H1 (cell line): ENCODE measurements at regions not wholly inside any gene's neighbourhood (a gene's known extent, or its start where the extent isn't known, plus 50 kb on each side); places are given as distances from the start of the nearest gene placed in this dataset.

Source experiments
- CTCF ChIA-PET: fragments of 300-600 bp; sonication (Branson Sonifier 250); formaldehyde crosslinking; loops from one replicate; lab custom pipeline; 2021; ENCODE audit not compliant: partially characterized antibody; lab: Charles Lee
- POLR2A ChIA-PET: fragments of 300-600 bp; sonication (Branson Sonifier 250); formaldehyde crosslinking; loops from one replicate; lab custom pipeline; 2021; ENCODE audit warnings: inconsistent platforms; ENCODE audit not compliant: partially characterized antibody; lab: Charles Lee
- DNase-seq, 2 experiments: peaks; one replicate each; pipeline versions ENCODE4 v3.0.0 to v3.0.0-alpha.2; 2010 to 2022; ENCODE audit warnings: low spot score in 2 of 2, low read depth in 1 of 2, mixed read lengths in 1 of 2
- FAIRE-seq: peaks from 2 replicates; lab custom pipeline; 2011; peaks lifted over from hg19 to GRCh38; lab: Jason Lieb, UNC
- H2AFZ ChIP-seq: 2 replicates; pipeline ENCODE4 v1.8.1; 2012; ENCODE audit warnings: low read length, inconsistent platforms
- H2AK5ac ChIP-seq: 2 replicates; pipeline ENCODE4 v1.6.1; 2013; ENCODE audit warnings: low read depth, low read length
- H2BK120ac ChIP-seq: replicated peaks from 2 replicates; pipeline ENCODE3; 2013; ENCODE audit warnings: low read depth, low read length, inconsistent platforms
- H2BK12ac ChIP-seq: 2 replicates; pipeline ENCODE4 v1.6.1; 2013; ENCODE audit warnings: low read depth, low read length
- H2BK15ac ChIP-seq: 2 replicates; pipeline ENCODE4 v1.6.1; 2013; ENCODE audit warnings: low read length
- H2BK20ac ChIP-seq: 2 replicates; pipeline ENCODE4 v1.6.1; 2013; ENCODE audit warnings: low read length
- H2BK5ac ChIP-seq: 2 replicates; pipeline ENCODE4 v1.6.1; 2013; ENCODE audit warnings: low read depth, low read length
- H3K14ac ChIP-seq: 2 replicates; pipeline ENCODE4 v1.6.1; 2013; ENCODE audit warnings: inconsistent platforms; ENCODE audit not compliant: insufficient read length
- H3K18ac ChIP-seq: 2 replicates; pipeline ENCODE4 v1.6.1; 2013; ENCODE audit warnings: low read length; ENCODE audit errors: extremely low read depth
- H3K23ac ChIP-seq: 2 replicates; pipeline ENCODE4 v1.6.1; 2013; ENCODE audit warnings: inconsistent platforms; ENCODE audit not compliant: insufficient read length
- H3K23me2 ChIP-seq: 2 replicates; pipeline ENCODE4 v1.6.1; 2013; ENCODE audit warnings: low read depth, low read length
- H3K27ac ChIP-seq: 2 replicates; pipeline ENCODE4 v1.6.1; 2011; ENCODE audit warnings: low read depth, low read length, inconsistent platforms
- H3K27me3 ChIP-seq, 4 experiments: replicated peaks in 1 of 4; 1 replicate in 1 of 4; 2 replicates in 3 of 4; pipeline versions ENCODE4 v1.6.1 to v1.8.1; 2011 to 2013; ENCODE audit warnings: low read length in 3 of 4, mild to moderate bottlenecking in 3 of 4, inconsistent platforms in 2 of 4, mixed read lengths in 2 of 4, moderate library complexity in 1 of 4; ENCODE audit not compliant: control insufficient read depth in 3 of 4, insufficient read depth in 3 of 4; ENCODE audit errors: extremely low read depth in 1 of 4
- H3K36me3 ChIP-seq, 4 experiments: 2 replicates each; pipeline versions ENCODE4 v1.6.1 to v1.8.1; 2011 to 2013; ENCODE audit warnings: mild to moderate bottlenecking in 4 of 4, low read length in 3 of 4, moderate library complexity in 2 of 4, control low read depth in 1 of 4, inconsistent platforms in 1 of 4; ENCODE audit not compliant: insufficient read depth in 4 of 4, control insufficient read depth in 2 of 4
- H3K4ac ChIP-seq: replicated peaks from 2 replicates; pipeline ENCODE3; 2013; ENCODE audit warnings: low read length, low read depth, mixed read lengths, inconsistent platforms; ENCODE audit not compliant: insufficient read length
- H3K4me1 ChIP-seq, 4 experiments: replicated peaks in 1 of 4; 1 replicate in 1 of 4; 2 replicates in 3 of 4; pipeline versions ENCODE4 v1.6.1 to v1.8.1; 2011 to 2013; ENCODE audit warnings: low read length in 3 of 4, inconsistent platforms in 2 of 4, mixed read lengths in 1 of 4; ENCODE audit not compliant: insufficient read depth in 4 of 4, control insufficient read depth in 3 of 4
- H3K4me2 ChIP-seq, 2 experiments: 2 replicates each; pipeline versions ENCODE4 v1.6.1 to v1.8.1; 2011 to 2013; ENCODE audit warnings: low read depth in 2 of 2, low read length in 2 of 2, control low read depth in 1 of 2, inconsistent platforms in 1 of 2, mild to moderate bottlenecking in 1 of 2; ENCODE audit not compliant: insufficient read depth in 1 of 2
- H3K4me3 ChIP-seq, 4 experiments: fragments of 200-600, 300-600 bp in 1 of 4; sonication (generic), shearing (Covaris generic), sonication (Bioruptor Twin) in 1 of 4; 2 replicates each; pipeline versions ENCODE4 v1.5.1 to v1.8.1; 2011 to 2016; ENCODE audit warnings: low read length in 4 of 4, low read depth in 3 of 4, control low read depth in 2 of 4, inconsistent platforms in 2 of 4, mild to moderate bottlenecking in 2 of 4, mixed read lengths in 1 of 4, moderate library complexity in 1 of 4; ENCODE audit not compliant: insufficient read depth in 2 of 4; ENCODE audit errors: extremely low read depth in 1 of 4
- H3K56ac ChIP-seq: replicated peaks from 2 replicates; pipeline ENCODE3; 2013; ENCODE audit warnings: low read depth, mild to moderate bottlenecking, mixed read lengths, low read length, inconsistent platforms; ENCODE audit not compliant: insufficient read length
- H3K79me1 ChIP-seq: 2 replicates; pipeline ENCODE4 v1.6.1; 2013; ENCODE audit warnings: low read depth, low read length, control low read depth
- H3K79me2 ChIP-seq, 2 experiments: 2 replicates each; pipeline versions ENCODE4 v1.6.1 to v1.8.1; 2012 to 2013; ENCODE audit warnings: low read length in 2 of 2, mild to moderate bottlenecking in 2 of 2, inconsistent platforms in 1 of 2; ENCODE audit not compliant: insufficient read depth in 2 of 2, control insufficient read depth in 1 of 2
- H3K9ac ChIP-seq, 4 experiments: replicated peaks in 1 of 4; 1 replicate in 1 of 4; 2 replicates in 3 of 4; pipeline versions ENCODE4 v1.6.1 to v1.8.1; 2011 to 2013; ENCODE audit warnings: low read depth in 3 of 4, low read length in 3 of 4, control low read depth in 2 of 4, mild to moderate bottlenecking in 2 of 4, moderate library complexity in 2 of 4, inconsistent platforms in 1 of 4; ENCODE audit errors: extremely low read depth in 1 of 4
- H3K9me3 ChIP-seq, 2 experiments: 2 replicates each; pipeline versions ENCODE4 v1.6.1 to v1.8.1; 2012 to 2013; ENCODE audit warnings: mild to moderate bottlenecking in 2 of 2, moderate library complexity in 2 of 2, control low read depth in 1 of 2, inconsistent platforms in 1 of 2, low read depth in 1 of 2, low read length in 1 of 2, mixed read lengths in 1 of 2; ENCODE audit not compliant: insufficient read depth in 2 of 2
- H4K20me1 ChIP-seq, 2 experiments: replicated peaks in 1 of 2; 2 replicates each; pipeline versions ENCODE3 to v1.8.1; 2011 to 2013; ENCODE audit warnings: inconsistent platforms in 2 of 2, low read length in 2 of 2, mild to moderate bottlenecking in 1 of 2; ENCODE audit not compliant: insufficient read depth in 2 of 2, control insufficient read depth in 1 of 2
- H4K5ac ChIP-seq: 2 replicates; pipeline ENCODE4 v1.6.1; 2013; ENCODE audit warnings: low read length, low read depth, mixed read lengths, inconsistent platforms; ENCODE audit not compliant: insufficient read length
- H4K8ac ChIP-seq: 2 replicates; pipeline ENCODE4 v1.8.0; 2013; ENCODE audit warnings: mild to moderate bottlenecking, moderate library complexity, low read length, inconsistent platforms; ENCODE audit not compliant: insufficient read depth; ENCODE audit errors: extremely low read depth
- H4K91ac ChIP-seq: replicated peaks from 2 replicates; pipeline ENCODE3; 2013; ENCODE audit warnings: low read length, mixed read lengths, inconsistent platforms; ENCODE audit not compliant: insufficient read length
- ATF3 ChIP-seq: IDR thresholded peaks from 2 replicates; pipeline ENCODE4 v1.6.1; 2011; ENCODE audit warnings: low read depth, mild to moderate bottlenecking, low read length; ENCODE audit not compliant: insufficient read depth
- BACH1 ChIP-seq: IDR thresholded peaks from 2 replicates; pipeline ENCODE4 v1.6.1; 2012; ENCODE audit warnings: low read length, improper control_type of control experiment
- CREB1 ChIP-seq: IDR thresholded peaks from 2 replicates; pipeline ENCODE4 v1.6.1; 2012; ENCODE audit warnings: inconsistent platforms
- CTBP2 ChIP-seq: IDR thresholded peaks from 2 replicates; pipeline ENCODE4 v1.7.0; 2011; ENCODE audit warnings: borderline replicate concordance, mild to moderate bottlenecking, moderate library complexity, mixed read lengths, low read length; ENCODE audit not compliant: insufficient read depth, insufficient read length
- FOSL1 ChIP-seq: IDR thresholded peaks from 2 replicates; pipeline ENCODE4 v1.6.1; 2011; ENCODE audit warnings: mild to moderate bottlenecking, low read depth, low read length, moderate library complexity; ENCODE audit not compliant: insufficient read depth
- JUN ChIP-seq: IDR thresholded peaks from 2 replicates; pipeline ENCODE4 v1.6.1; 2011; ENCODE audit warnings: low read depth, mild to moderate bottlenecking, improper control_type of control experiment, low read length
- PHF8 ChIP-seq: fragments of 200-600 bp; sonication (generic); conservative IDR thresholded peaks from 2 replicates; pipeline ENCODE4 v1.7.1; 2012; ENCODE audit warnings: low read depth, mild to moderate bottlenecking, inconsistent platforms, low read length, moderate library complexity
- SP2 ChIP-seq: IDR thresholded peaks from 2 replicates; pipeline ENCODE4 v1.6.1; 2012; ENCODE audit warnings: mild to moderate bottlenecking, low read length, inconsistent platforms
- SP4 ChIP-seq: IDR thresholded peaks from 2 replicates; pipeline ENCODE4 v1.6.1; 2012; ENCODE audit warnings: low read length, inconsistent platforms
- TAF1 ChIP-seq: IDR thresholded peaks from 2 replicates; pipeline ENCODE4 v1.6.1; 2011; ENCODE audit warnings: mild to moderate bottlenecking, low read depth, low read length
- TEAD4 ChIP-seq: IDR thresholded peaks from 2 replicates; pipeline ENCODE4 v1.6.1; 2012; ENCODE audit warnings: low read depth, low read length, inconsistent platforms, mixed read lengths
- YY1 ChIP-seq: IDR thresholded peaks from 2 replicates; pipeline ENCODE4 v1.6.1; 2011; ENCODE audit warnings: low read depth, mild to moderate bottlenecking, low read length
- WGBS, 2 experiments: shearing (Covaris generic) in 1 of 2; methylation state at CpG; one replicate each; pipeline versions ENCODE4 v1.1.6 to v1.1.7; 2013 to 2015; ENCODE audit warnings: low lambda C conversion rate in 2 of 2, mixed read lengths in 2 of 2, inconsistent platforms in 1 of 2, low coverage in 1 of 2, missing lambda C conversion rate in 1 of 2; ENCODE audit not compliant: insufficient replicate concordance in 2 of 2, insufficient coverage in 1 of 2, insufficient read length in 1 of 2; ENCODE audit errors: extremely low coverage in 1 of 2, missing lambda C conversion rate in 1 of 2; 5-methylcytosine and 5-hydroxymethylcytosine counted together
- TF ChIP-seq, protein P1 (sequence below): IDR thresholded peaks from 2 replicates; pipeline ENCODE4 v1.6.1; 2012; ENCODE audit warnings: low read length, inconsistent platforms

- no peak overlapping the region for H4K5ac ChIP-seq
- no peak overlapping the region for H3K9ac ChIP-seq
- no peak overlapping the region for H2BK20ac ChIP-seq
- H3K27me3 ChIP-seq, result no peaks in the 10 kb centered on the region
- H3K4ac ChIP-seq, result no peak overlapping the region
- H3K79me2 ChIP-seq, result no peaks in the 10 kb centered on the region
- H3K9me3 ChIP-seq, result no peaks in the 10 kb centered on the region
- TF ChIP-seq TEAD4 (no peak), JUN (no peak), FOSL1 (no peak), BACH1 (no peak), SP4 (no peak), PHF8 (no peak), CTBP2 (no peak), YY1 (no peak), ATF3 (no peak), CREB1 (no peak), TAF1 (no peak), SP2 (no peak)
- TF ChIP-seq, protein P1, sequence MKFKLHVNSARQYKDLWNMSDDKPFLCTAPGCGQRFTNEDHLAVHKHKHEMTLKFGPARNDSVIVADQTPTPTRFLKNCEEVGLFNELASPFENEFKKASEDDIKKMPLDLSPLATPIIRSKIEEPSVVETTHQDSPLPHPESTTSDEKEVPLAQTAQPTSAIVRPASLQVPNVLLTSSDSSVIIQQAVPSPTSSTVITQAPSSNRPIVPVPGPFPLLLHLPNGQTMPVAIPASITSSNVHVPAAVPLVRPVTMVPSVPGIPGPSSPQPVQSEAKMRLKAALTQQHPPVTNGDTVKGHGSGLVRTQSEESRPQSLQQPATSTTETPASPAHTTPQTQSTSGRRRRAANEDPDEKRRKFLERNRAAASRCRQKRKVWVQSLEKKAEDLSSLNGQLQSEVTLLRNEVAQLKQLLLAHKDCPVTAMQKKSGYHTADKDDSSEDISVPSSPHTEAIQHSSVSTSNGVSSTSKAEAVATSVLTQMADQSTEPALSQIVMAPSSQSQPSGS, result no peak
- H2BK5ac ChIP-seq, result no peak overlapping the region
- H3K23ac ChIP-seq, result no peak overlapping the region
- no peak overlapping the region for H3K27ac ChIP-seq
- no peak overlapping the region for H3K4me3 ChIP-seq
- H3K4me1 ChIP-seq, result peaks cover 0 to 3% (median 2%) of the 10 kb centered on the region in 4 experiments; a peak in 3 of 7 replicates
- H4K91ac ChIP-seq, result no peak overlapping the region
- H2BK15ac ChIP-seq, result no peak overlapping the region
- DNase-seq (no peak), FAIRE-seq (no peak)
- H4K20me1 ChIP-seq, result no peaks in the 10 kb centered on the region
- no peak overlapping the region for H2BK12ac ChIP-seq
- no peak overlapping the region for H3K56ac ChIP-seq
- no peak overlapping the region for H3K18ac ChIP-seq
- no peak overlapping the region for H2AK5ac ChIP-seq
- no peaks in the 10 kb centered on the region for H3K79me1 ChIP-seq
- POLR2A ChIA-PET, result interaction anchor here (0.9 to 1.2 kb wide), 2 partner anchors 50 to 206 kb away, joined by 3 read pairs; no protein-coding TSS in a partner anchor
- 95% methylated on average over 9 of the region's 10 CpGs; no CpG with 5 or more reads in 1 of the 2 experiments for WGBS, 2 experiments
- no peak overlapping the region for H2BK120ac ChIP-seq
- H3K14ac ChIP-seq, result no peak overlapping the region
- 0 out of 8 replicates have a peak, but pooled peaks cover 0 to 5% (median 0%) of the 10 kb centered on the region in 4 experiments for H3K36me3 ChIP-seq
- no peak overlapping the region for H2AFZ ChIP-seq
- H3K4me2 ChIP-seq, result no peak overlapping the region
- CTCF ChIA-PET, result interaction anchor here (0.6 kb wide), 1 partner anchor 1674 kb away, joined by 7 read pairs; no protein-coding TSS in a partner anchor
- H3K23me2 ChIP-seq, result no peaks in the 10 kb centered on the region
- no peak overlapping the region for H4K8ac ChIP-seq
These were observed 201.3 kb upstream of the TPM1 start for GRCh38 chr15:62841269-62841628.
